ENCODE measurements at regions not wholly inside any gene's neighbourhood (a gene's known extent, or its start where the extent isn't known, plus 50 kb on each side); places are given as distances from the start of the nearest gene placed in this dataset.

- Histone ChIP-seq H3K79me1 (ENCODE audit: low read length) (no peaks in the 10 kb centered on the region), H3K4me2 (ENCODE audit: low read length) (no peak overlapping the region), H3K4ac (ENCODE audit: low read depth, low read length) (no peak overlapping the region), H2BK5ac (ENCODE audit: low read depth, low read length, poor library complexity) (no peak overlapping the region), H3K9me3 (ENCODE audit: insufficient read depth, low read depth, low read length) (no peaks in the 10 kb centered on the region), H3K4me3 (ENCODE audit: low read depth, low read length) (no peak overlapping the region), H4K8ac (ENCODE audit: low read depth, low read length) (no peak overlapping the region), H3K18ac (ENCODE audit: low read length) (no peak overlapping the region), H3K23ac (ENCODE audit: low read length) (no peak overlapping the region), H3K79me2 (ENCODE audit: control insufficient read depth, insufficient read depth, low read length, poor library complexity) (no peaks in the 10 kb centered on the region), H2AK5ac (ENCODE audit: low read length) (no peak overlapping the region), H3K27ac (ENCODE audit: low read depth, low read length) (no peak overlapping the region), H2BK12ac (ENCODE audit: low read length) (no peak overlapping the region), H4K91ac (ENCODE audit: low read depth, low read length) (no peak overlapping the region), H2AFZ (ENCODE audit: insufficient read depth, low read length, poor library complexity) (no peak overlapping the region), H3K9ac (ENCODE audit: low read length) (no peak overlapping the region), H4K12ac (ENCODE audit: low read depth, low read length) (no peak overlapping the region), H3K27me3 (ENCODE audit: insufficient read depth, low read length) (no peaks in the 10 kb centered on the region), H3K14ac (ENCODE audit: low read length) (no peak overlapping the region), H2BK120ac (ENCODE audit: insufficient read depth, low read length, poor library complexity) (no peak overlapping the region), H3K4me1 (ENCODE audit: control insufficient read depth in 1 of 2, insufficient read depth in 2 of 2, low read length in 2 of 2) (no peaks in the 10 kb centered on the region), H3K36me3 (ENCODE audit: control insufficient read depth in 1 of 2, insufficient read depth in 2 of 2, low read length in 2 of 2) (no peaks in the 10 kb centered on the region)
- no CpG with 5 or more reads among the region's 5 CpGs for WGBS (ENCODE audit: extremely low coverage, insufficient coverage, insufficient read length)
- no peak for DNase-seq
Observed at GRCh38 chr1:208551633-208552320, 307.6 kb upstream of the PLXNA2 start.

DNA sequence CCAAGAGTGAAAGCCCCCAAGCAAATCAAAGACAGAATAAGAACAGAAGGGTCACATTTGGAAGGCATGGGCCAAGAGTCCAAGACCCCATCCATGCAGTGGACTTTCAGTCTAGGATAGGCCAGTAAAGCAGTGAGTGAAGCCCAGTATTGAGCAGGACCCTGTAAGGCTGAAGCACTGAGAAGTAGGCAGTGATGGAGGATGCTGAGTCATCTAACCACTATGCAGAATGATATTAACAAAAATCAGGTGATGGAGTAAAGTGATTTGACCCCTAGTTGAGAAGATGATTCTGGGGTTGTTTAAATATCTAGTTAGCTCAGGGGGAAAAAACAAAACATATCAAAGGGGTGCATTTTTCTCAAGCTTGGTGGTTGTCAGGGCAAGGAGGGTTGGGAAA, 308.7 kb upstream of the PLXNA2 start:
- Histone ChIP-seq H3K79me2 (ENCODE audit: control insufficient read depth, insufficient read depth, low read length, poor library complexity) (no peaks in the 10 kb centered on the region), H4K8ac (ENCODE audit: low read depth, low read length) (no peak overlapping the region), H3K79me1 (ENCODE audit: low read length) (no peaks in the 10 kb centered on the region), H3K4me2 (ENCODE audit: low read length) (no peak overlapping the region), H3K9ac (ENCODE audit: low read length) (no peak overlapping the region), H3K4me1 (ENCODE audit: control insufficient read depth in 1 of 2, insufficient read depth in 2 of 2, low read length in 2 of 2) (no peaks in the 10 kb centered on the region), H3K18ac (ENCODE audit: low read length) (no peak overlapping the region), H3K27ac (ENCODE audit: low read depth, low read length) (no peak overlapping the region), H2BK120ac (ENCODE audit: insufficient read depth, low read length, poor library complexity) (no peak overlapping the region), H2BK12ac (ENCODE audit: low read length) (no peak overlapping the region), H3K14ac (ENCODE audit: low read length) (no peak overlapping the region), H2AK5ac (ENCODE audit: low read length) (no peak overlapping the region), H2BK5ac (ENCODE audit: low read depth, low read length, poor library complexity) (peak overlapping the region; percentile 49), H4K12ac (ENCODE audit: low read depth, low read length) (no peak overlapping the region), H4K91ac (ENCODE audit: low read depth, low read length) (no peak overlapping the region), H3K23ac (ENCODE audit: low read length) (no peak overlapping the region), H3K4me3 (ENCODE audit: low read depth, low read length) (no peak overlapping the region), H3K9me3 (ENCODE audit: insufficient read depth, low read depth, low read length) (no peaks in the 10 kb centered on the region), H2AFZ (ENCODE audit: insufficient read depth, low read length, poor library complexity) (no peak overlapping the region), H3K36me3 (ENCODE audit: control insufficient read depth in 1 of 2, insufficient read depth in 2 of 2, low read length in 2 of 2) (no peaks in the 10 kb centered on the region), H3K4ac (ENCODE audit: low read depth, low read length) (no peak overlapping the region), H3K27me3 (ENCODE audit: insufficient read depth, low read length) (no peaks in the 10 kb centered on the region)
- DNase-seq = no peak

GRCh38 chr1:208556461-208556860, 312.3 kb upstream of the PLXNA2 start:
- H3K4me2 ChIP-seq (ENCODE audit: low read length) = no peak overlapping the region
- no peaks in the 10 kb centered on the region for H3K79me1 ChIP-seq (ENCODE audit: low read length)
- no peak overlapping the region for H3K18ac ChIP-seq (ENCODE audit: low read length)
- H3K27me3 ChIP-seq (ENCODE audit: insufficient read depth, low read length) = no peaks in the 10 kb centered on the region
- no peak overlapping the region for H4K91ac ChIP-seq (ENCODE audit: low read depth, low read length)
- no peak overlapping the region for H2AK5ac ChIP-seq (ENCODE audit: low read length)
- H3K36me3 ChIP-seq (ENCODE audit: control insufficient read depth in 1 of 2, insufficient read depth in 2 of 2, low read length in 2 of 2) = no peaks in the 10 kb centered on the region
- no peak overlapping the region for H2AFZ ChIP-seq (ENCODE audit: insufficient read depth, low read length, poor library complexity)
- H3K14ac ChIP-seq (ENCODE audit: low read length) = no peak overlapping the region
- H2BK120ac ChIP-seq (ENCODE audit: insufficient read depth, low read length, poor library complexity) = no peak overlapping the region
- H3K27ac ChIP-seq (ENCODE audit: low read depth, low read length) = no peak overlapping the region
- H4K8ac ChIP-seq (ENCODE audit: low read depth, low read length) = no peak overlapping the region
- no peak overlapping the region for H3K4me3 ChIP-seq (ENCODE audit: low read depth, low read length)
- no peaks in the 10 kb centered on the region for H3K79me2 ChIP-seq (ENCODE audit: control insufficient read depth, insufficient read depth, low read length, poor library complexity)
- no peak overlapping the region for H4K12ac ChIP-seq (ENCODE audit: low read depth, low read length)
- H3K4me1 ChIP-seq (ENCODE audit: control insufficient read depth in 1 of 2, insufficient read depth in 2 of 2, low read length in 2 of 2) = no peaks in the 10 kb centered on the region
- H2BK12ac ChIP-seq (ENCODE audit: low read length) = no peak overlapping the region
- no peak overlapping the region for H2BK5ac ChIP-seq (ENCODE audit: low read depth, low read length, poor library complexity)
- H3K23ac ChIP-seq (ENCODE audit: low read length) = no peak overlapping the region
- DNase-seq = no peak
- H3K9ac ChIP-seq (ENCODE audit: low read length) = no peak overlapping the region
- no peak overlapping the region for H3K4ac ChIP-seq (ENCODE audit: low read depth, low read length)
- no peaks in the 10 kb centered on the region for H3K9me3 ChIP-seq (ENCODE audit: insufficient read depth, low read depth, low read length)
- WGBS (ENCODE audit: extremely low coverage, insufficient coverage, insufficient read length) = no CpG with 5 or more reads among the region's 6 CpGs

GRCh38 chr1:208557046-208557722, 313.0 kb upstream of the PLXNA2 start:
- Histone ChIP-seq H3K4ac (ENCODE audit: low read depth, low read length) (no peak overlapping the region), H3K27ac (ENCODE audit: low read depth, low read length) (no peak overlapping the region), H2AK5ac (ENCODE audit: low read length) (no peak overlapping the region), H3K79me1 (ENCODE audit: low read length) (no peaks in the 10 kb centered on the region), H3K4me3 (ENCODE audit: low read depth, low read length) (no peak overlapping the region), H4K8ac (ENCODE audit: low read depth, low read length) (no peak overlapping the region), H3K14ac (ENCODE audit: low read length) (no peak overlapping the region), H2BK12ac (ENCODE audit: low read length) (no peak overlapping the region), H3K79me2 (ENCODE audit: control insufficient read depth, insufficient read depth, low read length, poor library complexity) (no peaks in the 10 kb centered on the region), H2AFZ (ENCODE audit: insufficient read depth, low read length, poor library complexity) (no peak overlapping the region), H3K9me3 (ENCODE audit: insufficient read depth, low read depth, low read length) (no peaks in the 10 kb centered on the region), H4K91ac (ENCODE audit: low read depth, low read length) (no peak overlapping the region), H3K23ac (ENCODE audit: low read length) (no peak overlapping the region), H3K4me1 (ENCODE audit: control insufficient read depth in 1 of 2, insufficient read depth in 2 of 2, low read length in 2 of 2) (no peaks in the 10 kb centered on the region), H3K27me3 (ENCODE audit: insufficient read depth, low read length) (no peaks in the 10 kb centered on the region), H3K9ac (ENCODE audit: low read length) (no peak overlapping the region), H2BK5ac (ENCODE audit: low read depth, low read length, poor library complexity) (no peak overlapping the region), H3K36me3 (ENCODE audit: control insufficient read depth in 1 of 2, insufficient read depth in 2 of 2, low read length in 2 of 2) (no peaks in the 10 kb centered on the region), H4K12ac (ENCODE audit: low read depth, low read length) (no peak overlapping the region), H2BK120ac (ENCODE audit: insufficient read depth, low read length, poor library complexity) (no peak overlapping the region), H3K4me2 (ENCODE audit: low read length) (no peak overlapping the region), H3K18ac (ENCODE audit: low read length) (no peak overlapping the region)
- WGBS (ENCODE audit: extremely low coverage, insufficient coverage, insufficient read length) = no CpG with 5 or more reads among the region's 2 CpGs
- no peak for DNase-seq
